GM18861 (cell line): ENCODE measurements at regions not wholly inside any gene's neighbourhood (a gene's known extent, or its start where the extent isn't known, plus 50 kb on each side); places are given as distances from the start of the nearest gene placed in this dataset.

Source experiments
- ATAC-seq: cut with Tn5 transposase; IDR thresholded peaks from one replicate; pipeline ENCODE4 v1.9.1; 2021; ENCODE audit not compliant: unreplicated experiment

- no peak for ATAC-seq
These were observed 65.6 kb upstream of the CTSO start for GRCh38 chr4:156019246-156019645.

DNA sequence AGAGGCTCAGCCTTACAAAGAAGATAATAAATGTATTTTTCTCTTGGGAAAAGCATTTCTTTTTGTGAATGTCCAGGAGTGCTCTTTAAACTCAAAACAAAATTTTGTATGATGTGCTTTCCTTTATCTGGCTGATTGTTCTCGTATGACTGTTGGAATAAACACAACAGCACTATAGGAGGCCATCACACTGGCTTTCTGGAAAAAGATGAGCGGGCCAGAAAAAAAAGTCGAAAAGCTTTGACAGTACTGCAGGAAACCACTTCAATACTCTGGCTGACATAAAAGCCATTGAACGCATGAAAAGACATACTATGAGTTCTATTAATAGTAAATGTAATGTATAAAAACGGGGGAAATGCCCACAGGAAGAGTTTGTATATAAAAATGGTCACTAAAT, 64.7 kb upstream of the CTSO start:
- ATAC-seq: no peak

DNA sequence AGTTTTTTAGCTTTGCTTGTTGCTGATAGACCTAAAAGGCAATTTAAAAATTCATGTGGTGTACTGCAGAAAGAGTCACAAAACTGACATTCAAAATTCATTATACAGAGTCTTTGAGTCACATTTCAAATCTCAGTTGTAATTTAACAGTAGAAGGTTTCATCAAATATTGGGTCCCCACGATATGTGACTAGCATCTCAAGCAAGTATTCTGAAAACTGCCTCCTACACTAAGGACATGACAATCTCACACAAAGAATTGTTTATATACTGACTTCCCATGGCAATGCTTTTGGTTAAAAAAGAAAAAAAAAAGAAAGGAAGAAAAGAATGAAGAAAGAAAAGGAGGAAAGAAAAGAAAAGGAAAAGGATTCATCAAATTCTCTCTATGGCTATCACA, 62.1 kb upstream of the CTSO start:
- ATAC-seq: no peak

DNA sequence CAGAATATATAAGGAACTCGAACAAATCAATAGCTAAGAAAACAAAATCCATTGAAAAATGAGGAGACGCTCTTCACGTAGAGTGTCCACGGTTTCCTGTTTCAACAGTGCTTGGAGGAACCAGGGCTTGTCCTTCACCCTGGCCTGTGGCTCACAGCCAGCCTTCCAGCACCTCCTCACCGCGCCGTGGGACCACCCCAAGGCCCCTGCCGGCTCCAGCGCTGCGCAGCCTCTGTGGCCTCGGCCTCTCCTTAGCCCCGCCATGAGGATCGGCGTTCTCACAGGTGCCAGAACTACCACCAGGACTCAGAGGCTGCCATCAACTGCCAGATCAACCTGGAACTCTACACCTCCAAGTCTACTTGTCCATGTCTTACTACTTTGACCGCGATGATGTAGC, 52.5 kb upstream of the CTSO start:
- ATAC-seq: no peak
